Osteocyte (in vitro differentiated cells): ENCODE measurements at regions not wholly inside any gene's neighbourhood (a gene's known extent, or its start where the extent isn't known, plus 50 kb on each side); places are given as distances from the start of the nearest gene placed in this dataset.

Experiments used
- DNase-seq: peaks from one replicate; pipeline ENCODE4 v3.0.0; 2021; ENCODE audit warnings: mixed read lengths; ENCODE audit not compliant: unreplicated experiment; ENCODE audit errors: extremely low spot score
- H3K27ac Mint-ChIP-seq: one replicate; pipeline ENCODE4 v1.8.0; 2021; ENCODE audit warnings: mild to moderate bottlenecking, mixed read lengths; ENCODE audit not compliant: unreplicated experiment
- H3K27me3 Mint-ChIP-seq: one replicate; pipeline ENCODE4 v1.8.0; 2021; ENCODE audit warnings: mixed read lengths; ENCODE audit not compliant: unreplicated experiment
- H3K36me3 Mint-ChIP-seq: one replicate; pipeline ENCODE4 v1.8.0; 2021; ENCODE audit warnings: mixed read lengths; ENCODE audit not compliant: unreplicated experiment
- H3K4me1 Mint-ChIP-seq: one replicate; pipeline ENCODE4 v1.8.0; 2021; ENCODE audit warnings: mixed read lengths; ENCODE audit not compliant: unreplicated experiment
- H3K4me3 Mint-ChIP-seq: one replicate; pipeline ENCODE4 v1.8.0; 2021; ENCODE audit warnings: mild to moderate bottlenecking, moderate library complexity, mixed read lengths; ENCODE audit not compliant: unreplicated experiment
- H3K9me3 Mint-ChIP-seq: one replicate; pipeline ENCODE4 v1.8.0; 2021; ENCODE audit warnings: mixed read lengths; ENCODE audit not compliant: unreplicated experiment
- TF ChIP-seq, protein P1 (sequence below): fragments of 200-600 bp; sonication (generic); IDR thresholded peaks from 2 replicates; pipeline ENCODE4 v1.5.0; 2021; ENCODE audit warnings: antibody characterized with exemption, mild to moderate bottlenecking, moderate library complexity

DNA sequence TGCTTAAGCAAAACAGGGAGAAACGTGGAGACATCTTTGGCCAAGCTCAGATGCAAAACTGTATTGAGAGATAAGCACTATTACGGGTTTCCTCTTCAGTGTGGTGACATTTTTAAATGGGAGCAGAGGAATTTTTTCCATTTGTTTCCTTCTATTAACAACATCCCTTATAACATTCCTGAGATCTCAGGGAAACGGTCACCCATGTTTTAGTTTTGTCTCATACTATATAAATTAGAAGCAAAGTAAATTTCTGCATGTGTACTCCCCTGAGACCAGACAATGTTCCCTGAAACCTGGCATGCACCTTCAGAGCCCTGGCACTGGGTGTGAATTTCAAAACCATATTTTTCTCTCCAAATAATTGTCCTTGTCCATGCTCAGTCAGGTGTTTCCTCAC is 57.6 kb upstream of the RNF152 start:
- no peaks in the 10 kb centered on the region for H3K9me3 Mint-ChIP-seq
- no peak for DNase-seq

DNA sequence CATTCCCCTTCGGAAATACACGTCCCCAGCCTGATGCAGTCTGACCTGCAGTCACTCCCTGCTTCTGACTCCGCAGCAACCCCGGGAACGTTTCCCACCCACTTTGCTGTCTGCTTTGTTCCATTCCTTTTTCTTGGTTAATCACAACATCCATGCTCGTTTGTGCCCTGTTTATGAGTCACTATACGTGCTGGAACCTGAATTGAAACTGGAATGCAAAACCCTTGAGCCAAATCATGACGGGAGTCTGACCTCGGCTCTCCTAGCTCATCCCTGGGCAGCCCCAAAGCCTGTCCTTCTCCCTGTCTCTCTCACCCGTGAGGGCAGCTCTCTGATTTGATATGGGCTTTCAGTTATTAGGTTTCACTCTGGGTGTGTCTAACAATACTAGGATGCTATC is 57.1 kb upstream of the RNF152 start:
- Mint-ChIP-seq H3K9me3 (no peaks in the 10 kb centered on the region), H3K36me3 (no peaks in the 10 kb centered on the region), H3K27ac (peak overlapping the region; percentile 63), H3K27me3 (no peaks in the 10 kb centered on the region), H3K4me1 (peaks cover 69% of the 10 kb centered on the region), H3K4me3 (no peak overlapping the region)
- TF ChIP-seq, protein P1, sequence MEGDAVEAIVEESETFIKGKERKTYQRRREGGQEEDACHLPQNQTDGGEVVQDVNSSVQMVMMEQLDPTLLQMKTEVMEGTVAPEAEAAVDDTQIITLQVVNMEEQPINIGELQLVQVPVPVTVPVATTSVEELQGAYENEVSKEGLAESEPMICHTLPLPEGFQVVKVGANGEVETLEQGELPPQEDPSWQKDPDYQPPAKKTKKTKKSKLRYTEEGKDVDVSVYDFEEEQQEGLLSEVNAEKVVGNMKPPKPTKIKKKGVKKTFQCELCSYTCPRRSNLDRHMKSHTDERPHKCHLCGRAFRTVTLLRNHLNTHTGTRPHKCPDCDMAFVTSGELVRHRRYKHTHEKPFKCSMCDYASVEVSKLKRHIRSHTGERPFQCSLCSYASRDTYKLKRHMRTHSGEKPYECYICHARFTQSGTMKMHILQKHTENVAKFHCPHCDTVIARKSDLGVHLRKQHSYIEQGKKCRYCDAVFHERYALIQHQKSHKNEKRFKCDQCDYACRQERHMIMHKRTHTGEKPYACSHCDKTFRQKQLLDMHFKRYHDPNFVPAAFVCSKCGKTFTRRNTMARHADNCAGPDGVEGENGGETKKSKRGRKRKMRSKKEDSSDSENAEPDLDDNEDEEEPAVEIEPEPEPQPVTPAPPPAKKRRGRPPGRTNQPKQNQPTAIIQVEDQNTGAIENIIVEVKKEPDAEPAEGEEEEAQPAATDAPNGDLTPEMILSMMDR, result no peak
- DNase-seq, result no peak

More for the DNA sequence above, 57.6 kb upstream of the RNF152 start:
- TF ChIP-seq, protein P1, result no peak
- H3K4me3 Mint-ChIP-seq, result no peak overlapping the region
- peaks cover 67% of the 10 kb centered on the region for H3K4me1 Mint-ChIP-seq
- H3K27me3 Mint-ChIP-seq, result no peaks in the 10 kb centered on the region
- no peaks in the 10 kb centered on the region for H3K36me3 Mint-ChIP-seq
- H3K27ac Mint-ChIP-seq, result peak overlapping the region; percentile 63

DNA sequence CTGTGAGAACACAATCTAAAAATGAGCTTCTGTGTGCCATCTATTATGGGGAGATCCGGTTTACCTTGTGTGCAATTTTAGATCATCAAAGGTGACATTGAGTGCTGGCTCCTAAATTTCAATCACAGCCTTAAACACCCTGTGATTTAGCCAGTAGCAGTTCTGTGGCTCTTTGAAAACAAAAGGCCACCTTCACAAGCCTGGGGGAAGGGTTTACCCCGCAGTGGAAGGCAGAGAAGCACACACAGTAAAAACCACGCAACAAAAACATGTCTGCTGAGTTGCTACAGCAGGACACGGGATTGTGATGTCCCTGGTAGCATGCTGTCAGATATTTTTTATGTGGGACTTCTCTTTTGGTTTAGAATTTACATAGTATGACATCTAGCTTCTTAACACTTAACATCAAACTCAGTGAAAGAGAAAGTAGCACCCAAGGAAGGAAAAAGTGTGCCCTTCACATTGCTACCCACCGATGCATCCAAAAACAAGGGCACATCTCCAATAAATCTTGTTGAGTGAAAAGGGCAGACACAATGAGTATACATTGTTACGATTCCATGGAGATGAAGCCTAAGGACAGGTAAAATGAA is 56.1 kb upstream of the RNF152 start:
- Mint-ChIP-seq H3K4me3 (no peak overlapping the region), H3K27me3 (no peaks in the 10 kb centered on the region), H3K9me3 (no peaks in the 10 kb centered on the region), H3K27ac (peak overlapping the region; percentile 72), H3K4me1 (peaks cover 72% of the 10 kb centered on the region), H3K36me3 (no peaks in the 10 kb centered on the region)
- TF ChIP-seq, protein P1, result no peak
- no peak for DNase-seq

DNA sequence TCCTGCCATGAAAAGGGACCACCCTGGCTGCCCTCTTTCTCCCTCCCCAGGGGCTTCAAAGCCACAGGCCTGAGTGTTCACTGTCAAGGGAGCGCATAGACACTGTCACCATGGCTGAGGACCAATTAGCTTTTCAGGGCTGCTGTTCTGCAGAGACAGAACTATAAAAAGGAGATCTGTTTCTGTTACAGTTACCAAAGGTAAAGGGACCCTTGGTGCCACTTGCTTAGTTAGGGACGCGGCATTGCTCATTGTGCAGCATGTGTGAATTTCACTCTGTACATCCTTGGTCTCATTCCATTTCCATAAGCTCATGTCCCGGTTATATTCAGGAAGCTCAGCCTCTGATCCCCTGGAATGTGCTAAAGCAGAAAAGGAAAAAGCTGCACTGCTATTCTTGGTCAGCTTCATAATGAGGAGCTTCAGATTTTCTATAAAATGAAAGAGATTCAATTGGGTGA is 55.5 kb upstream of the RNF152 start:
- Mint-ChIP-seq H3K36me3 (no peaks in the 10 kb centered on the region), H3K27me3 (no peaks in the 10 kb centered on the region), H3K4me1 (peaks cover 71% of the 10 kb centered on the region), H3K27ac (peak overlapping the region; percentile 72), H3K9me3 (no peaks in the 10 kb centered on the region), H3K4me3 (no peak overlapping the region)
- TF ChIP-seq, protein P1, result no peak
- DNase-seq, result no peak

DNA sequence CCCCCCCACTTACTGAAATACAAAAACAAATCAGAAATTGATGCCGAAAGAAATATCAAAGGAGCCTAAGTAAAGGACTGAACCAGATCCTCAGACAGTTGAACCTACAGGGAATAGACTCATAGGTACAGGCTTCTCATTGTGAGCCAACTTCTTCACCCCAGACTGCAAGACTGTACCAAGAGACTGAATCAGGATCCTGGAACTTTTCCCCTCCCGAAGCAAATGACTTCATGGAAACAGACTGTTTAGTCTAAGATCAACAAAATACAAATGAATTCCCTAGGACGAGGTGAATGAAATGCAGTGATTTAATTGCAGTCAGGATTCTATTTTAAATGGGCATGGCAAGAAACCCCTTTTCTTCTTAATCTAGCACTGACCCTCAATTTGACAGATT is 53.6 kb upstream of the RNF152 start:
- peaks cover 65% of the 10 kb centered on the region for H3K4me1 Mint-ChIP-seq
- H3K27me3 Mint-ChIP-seq, result no peaks in the 10 kb centered on the region
- peaks cover 2% of the 10 kb centered on the region for H3K9me3 Mint-ChIP-seq
- H3K36me3 Mint-ChIP-seq, result no peaks in the 10 kb centered on the region
- H3K4me3 Mint-ChIP-seq, result no peak overlapping the region
- TF ChIP-seq, protein P1, result no peak
- peak overlapping the region; percentile 73 for H3K27ac Mint-ChIP-seq
- no peak for DNase-seq
